Hematopoietic multipotent progenitor cell treated with erythropoietin and hydrocortisone succinate and interleukin-3 and kit ligand, for 17 days (in vitro differentiated cells): ENCODE measurements at regions not wholly inside any gene's neighbourhood (a gene's known extent, or its start where the extent isn't known, plus 50 kb on each side); places are given as distances from the start of the nearest gene placed in this dataset.

Source experiments
- DNase-seq: peaks from one replicate; pipeline ENCODE4 v3.0.0-alpha.2; 2015; ENCODE audit warnings: low spot score

GRCh38 chr3:65231544-65231943 lies 543.7 kb upstream of the ADAMTS9 start:
- DNase-seq, result peak; percentile 1

- peak; percentile 1 for DNase-seq
Measured at GRCh38 chr3:65230261-65231139, 542.7 kb upstream of the ADAMTS9 start.

- no peak for DNase-seq
Measured at GRCh38 chr3:65226287-65226686, 538.5 kb upstream of the ADAMTS9 start.

GRCh38 chr3:65210026-65210814 lies 522.4 kb upstream of the ADAMTS9 start:
- DNase-seq, result no peak

GRCh38 chr3:65202395-65202794 lies 514.6 kb upstream of the ADAMTS9 start:
- no peak for DNase-seq

GRCh38 chr3:65201926-65202325 lies 514.1 kb upstream of the ADAMTS9 start:
- no peak for DNase-seq

GRCh38 chr3:65200310-65200970 lies 512.6 kb upstream of the ADAMTS9 start:
- no peak for DNase-seq

- DNase-seq, result no peak
Measured at GRCh38 chr3:65196663-65197062, 508.9 kb upstream of the ADAMTS9 start.

GRCh38 chr3:65195211-65196006 lies 507.6 kb upstream of the ADAMTS9 start:
- DNase-seq, result no peak

GRCh38 chr3:65194744-65195143 lies 506.9 kb upstream of the ADAMTS9 start:
- DNase-seq, result no peak

GRCh38 chr3:65194047-65194714 lies 506.4 kb upstream of the ADAMTS9 start:
- no peak for DNase-seq

- no peak for DNase-seq
Measured at GRCh38 chr3:65193531-65193930, 505.7 kb upstream of the ADAMTS9 start.

- no peak for DNase-seq
Measured at GRCh38 chr3:65190111-65190510, 502.3 kb upstream of the ADAMTS9 start.

GRCh38 chr3:65186268-65186667 lies 498.5 kb upstream of the ADAMTS9 start:
- DNase-seq, result no peak

GRCh38 chr3:65182682-65183081 lies 494.9 kb upstream of the ADAMTS9 start:
- DNase-seq, result no peak

GRCh38 chr3:65182085-65182484 lies 494.3 kb upstream of the ADAMTS9 start:
- no peak for DNase-seq

- no peak for DNase-seq
Measured at GRCh38 chr3:65181391-65181871, 493.6 kb upstream of the ADAMTS9 start.

GRCh38 chr3:65178703-65179102 lies 490.9 kb upstream of the ADAMTS9 start:
- no peak for DNase-seq

GRCh38 chr3:65177960-65178376 lies 490.2 kb upstream of the ADAMTS9 start:
- DNase-seq, result no peak

- DNase-seq, result no peak
Measured at GRCh38 chr3:65174713-65175112, 486.9 kb upstream of the ADAMTS9 start.

GRCh38 chr3:65173841-65174240 lies 486.0 kb upstream of the ADAMTS9 start:
- DNase-seq, result no peak
